Calu3 (cell line): ENCODE measurements at regions not wholly inside any gene's neighbourhood (a gene's known extent, or its start where the extent isn't known, plus 50 kb on each side); places are given as distances from the start of the nearest gene placed in this dataset.

Experiments
- BruUV-seq: library from RNA; stranded (reverse); fragments of 400-500 nt; replicated peaks from 2 replicates; lab custom pipeline; 2021; lab: Mats Ljungman, UMichigan
- CTCF ChIA-PET: fragments of 300-600 bp; sonication (Branson Sonifier 250); formaldehyde crosslinking; loops from one replicate; lab custom pipeline; 2022; ENCODE audit warnings: antibody characterized with exemption; lab: Charles Lee
- DNase-seq: peaks from one replicate; pipeline ENCODE4 v3.0.0; 2022
- H3K27ac Mint-ChIP-seq: one replicate; pipeline ENCODE4 v1.8.0; 2022; ENCODE audit warnings: mixed read lengths; ENCODE audit not compliant: unreplicated experiment
- H3K27me3 Mint-ChIP-seq: one replicate; pipeline ENCODE4 v1.8.0; 2022; ENCODE audit warnings: mixed read lengths; ENCODE audit not compliant: unreplicated experiment
- H3K36me3 Mint-ChIP-seq: one replicate; pipeline ENCODE4 v1.8.0; 2022; ENCODE audit warnings: mild to moderate bottlenecking, moderate library complexity, mixed read lengths; ENCODE audit not compliant: insufficient read depth, unreplicated experiment
- H3K4me1 Mint-ChIP-seq: one replicate; pipeline ENCODE4 v1.8.0; 2022; ENCODE audit warnings: mild to moderate bottlenecking, low read depth, mixed read lengths; ENCODE audit not compliant: unreplicated experiment
- H3K4me3 Mint-ChIP-seq: one replicate; pipeline ENCODE4 v1.8.0; 2022; ENCODE audit warnings: mild to moderate bottlenecking, low read depth, moderate library complexity, mixed read lengths; ENCODE audit not compliant: unreplicated experiment
- H3K9me3 Mint-ChIP-seq: one replicate; pipeline ENCODE4 v1.8.0; 2022; ENCODE audit warnings: low read depth, mixed read lengths; ENCODE audit not compliant: unreplicated experiment
- CTCF ChIP-seq: fragments of 200-600 bp; IDR thresholded peaks from one replicate; pipeline ENCODE4 v1.8.0; 2022; ENCODE audit warnings: antibody characterized with exemption; ENCODE audit not compliant: unreplicated experiment
- intact Hi-C: fragments of 100-400 bp; cut with micrococcal nuclease; formaldehyde crosslinking; loops from one replicate; pipeline ENCODE4 v1.10.0; 2022; ENCODE audit not compliant: unreplicated experiment

DNA sequence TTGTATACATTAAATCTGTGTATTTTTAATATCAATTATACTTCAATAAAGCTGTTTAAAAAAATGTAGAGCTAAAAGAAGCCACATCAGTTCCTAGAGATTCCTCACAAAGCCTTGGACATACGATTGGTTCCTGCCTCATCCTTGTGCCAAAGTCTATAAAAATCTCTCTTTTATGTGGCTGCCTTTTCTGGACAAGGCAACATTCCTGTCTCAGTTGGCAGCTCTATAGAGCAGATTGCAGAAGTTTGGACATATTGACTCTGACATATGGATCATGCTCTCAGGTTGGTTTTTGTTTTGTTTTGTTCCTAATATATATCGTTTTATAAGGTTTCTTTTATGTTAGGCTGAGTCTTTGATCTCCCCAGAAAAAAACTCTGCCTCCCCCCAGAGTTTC, 148.9 kb downstream of the MAFB start:
- CTCF ChIA-PET = interaction anchor here (1.3 kb wide), 1 partner anchor 21 kb away, joined by 3 read pairs; no protein-coding TSS in a partner anchor

DNA sequence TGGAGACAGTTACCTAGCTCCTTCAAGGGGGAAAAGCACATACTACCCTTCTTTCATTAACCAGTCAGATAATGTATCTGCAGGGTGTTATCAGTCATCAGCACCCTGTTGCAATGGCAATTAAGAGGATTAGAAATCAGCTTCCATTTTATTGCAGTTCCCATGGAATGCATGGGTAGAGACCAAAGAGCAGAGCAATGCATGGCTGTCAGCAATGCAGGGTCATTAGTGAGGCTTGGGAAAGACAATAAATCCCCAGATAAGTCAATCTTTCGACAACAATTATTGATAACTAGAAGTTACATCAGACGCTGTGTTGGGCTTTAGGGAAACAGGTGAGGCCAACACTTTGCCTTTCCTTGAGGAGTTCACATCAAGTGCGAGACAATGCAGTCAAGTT, 150.9 kb downstream of the MAFB start:
- peaks cover 71% of the 10 kb centered on the region for H3K27me3 Mint-ChIP-seq
- intact Hi-C loops = no loop called here
- H3K9me3 Mint-ChIP-seq = peaks cover 3% of the 10 kb centered on the region
- DNase-seq = no peak
- CTCF ChIA-PET = interaction anchor here (0.6 to 1.0 kb wide), 2 partner anchors 9 to 370 kb away, joined by 3 to 4 read pairs; no protein-coding TSS in a partner anchor
- H3K4me1 Mint-ChIP-seq = no peaks in the 10 kb centered on the region
- no peak for TF ChIP-seq CTCF
- H3K27ac Mint-ChIP-seq = no peak overlapping the region
- no TSS peak for BruUV-seq
- H3K4me3 Mint-ChIP-seq = no peak overlapping the region
- H3K36me3 Mint-ChIP-seq = no peaks in the 10 kb centered on the region

More for the DNA sequence above, 148.9 kb downstream of the MAFB start:
- H3K36me3 Mint-ChIP-seq = no peaks in the 10 kb centered on the region
- no peak overlapping the region for H3K4me3 Mint-ChIP-seq
- no peak overlapping the region for H3K27ac Mint-ChIP-seq
- BruUV-seq = no TSS peak
- no peak for DNase-seq
- TF ChIP-seq CTCF = no peak
- no peaks in the 10 kb centered on the region for H3K9me3 Mint-ChIP-seq
- intact Hi-C loops = no loop called here
- no peaks in the 10 kb centered on the region for H3K4me1 Mint-ChIP-seq
- peaks cover 77% of the 10 kb centered on the region for H3K27me3 Mint-ChIP-seq

- BruUV-seq = no TSS peak
- intact Hi-C loops = no loop called here
- Mint-ChIP-seq H3K9me3 (peaks cover 3% of the 10 kb centered on the region), H3K27ac (no peak overlapping the region), H3K4me3 (no peak overlapping the region), H3K36me3 (no peaks in the 10 kb centered on the region), H3K27me3 (peaks cover 67% of the 10 kb centered on the region), H3K4me1 (no peaks in the 10 kb centered on the region)
- TF ChIP-seq CTCF = no peak
- CTCF ChIA-PET = no interaction called here
- no peak for DNase-seq
Observed at GRCh38 chr20:40536808-40537207, 152.2 kb downstream of the MAFB start.

DNA sequence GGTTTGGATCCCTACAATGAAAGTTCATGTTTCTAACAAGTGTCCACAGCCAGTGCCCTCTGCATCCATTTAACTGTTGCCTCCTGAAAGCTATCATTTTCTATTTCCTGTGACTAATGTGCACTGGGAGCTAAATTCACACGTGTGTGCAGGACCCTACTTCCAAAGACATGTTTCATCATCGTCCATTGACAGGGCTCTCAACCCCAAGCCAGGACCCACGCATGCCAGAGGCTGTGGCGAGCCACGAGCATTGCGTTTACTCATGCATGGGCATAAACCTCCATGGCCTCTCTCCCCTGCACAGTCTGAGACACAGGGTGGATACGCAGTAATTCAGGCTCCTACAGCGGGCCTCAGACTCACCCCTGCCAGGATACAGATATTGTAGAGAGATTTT, 153.2 kb downstream of the MAFB start:
- intact Hi-C loops = no loop called here
- peaks cover 7% of the 10 kb centered on the region for H3K9me3 Mint-ChIP-seq
- CTCF ChIA-PET = no interaction called here

More for the DNA sequence above, 153.2 kb downstream of the MAFB start:
- no peak for TF ChIP-seq CTCF
- no peak overlapping the region for H3K4me3 Mint-ChIP-seq
- H3K27ac Mint-ChIP-seq = no peak overlapping the region
- H3K36me3 Mint-ChIP-seq = no peaks in the 10 kb centered on the region
- BruUV-seq = no TSS peak
- no peak for DNase-seq
- no peaks in the 10 kb centered on the region for H3K4me1 Mint-ChIP-seq
- H3K27me3 Mint-ChIP-seq = peaks cover 58% of the 10 kb centered on the region
